HL-60 (cell line): ENCODE measurements at regions not wholly inside any gene's neighbourhood (a gene's known extent, or its start where the extent isn't known, plus 50 kb on each side); places are given as distances from the start of the nearest gene placed in this dataset.

ENCODE experiments used
- DNase-seq, 2 experiments: peaks; one replicate each; pipeline ENCODE4 v3.0.0-alpha.2; 2010 to 2020; ENCODE audit warnings: low read depth in 1 of 2, low spot score in 1 of 2
- H3K27ac ChIP-seq: fragments of 250-450 bp; sonication (Bioruptor Pico); replicated peaks from 2 replicates; pipeline ENCODE4 v1.5.1; 2020; ENCODE audit warnings: mild to moderate bottlenecking, moderate library complexity
- H3K27me3 ChIP-seq: fragments of 250-450 bp; sonication (Bioruptor Pico); 2 replicates; pipeline ENCODE4 v1.5.1; 2021; ENCODE audit warnings: mild to moderate bottlenecking, moderate library complexity; ENCODE audit not compliant: insufficient read depth, poor library complexity, severe bottlenecking
- H3K4me3 ChIP-seq: replicated peaks from 2 replicates; pipeline ENCODE4 v1.5.1; 2011; ENCODE audit warnings: mild to moderate bottlenecking, control low read depth, low read length; ENCODE audit not compliant: insufficient read depth
- GABPA ChIP-seq: IDR thresholded peaks from 2 replicates; pipeline ENCODE4 v1.6.1; 2012; ENCODE audit warnings: low read depth
- POLR2AphosphoS5 ChIP-seq: IDR thresholded peaks from 2 replicates; pipeline ENCODE4 v1.6.1; 2012; ENCODE audit warnings: low read depth
- SPI1 ChIP-seq: IDR thresholded peaks from 2 replicates; pipeline ENCODE4 v1.6.1; 2012; ENCODE audit warnings: low read depth, mild to moderate bottlenecking, borderline replicate concordance
- TF ChIP-seq, protein P1 (sequence below): IDR thresholded peaks from one replicate; pipeline ENCODE4 v1.5.1; 2011; ENCODE audit warnings: low read length, control low read depth, inconsistent platforms; ENCODE audit not compliant: insufficient read depth
- TF ChIP-seq, protein P2 (sequence below): IDR thresholded peaks from 2 replicates; pipeline ENCODE4 v1.6.1; 2012; ENCODE audit warnings: low read depth; ENCODE audit not compliant: insufficient replicate concordance

DNA sequence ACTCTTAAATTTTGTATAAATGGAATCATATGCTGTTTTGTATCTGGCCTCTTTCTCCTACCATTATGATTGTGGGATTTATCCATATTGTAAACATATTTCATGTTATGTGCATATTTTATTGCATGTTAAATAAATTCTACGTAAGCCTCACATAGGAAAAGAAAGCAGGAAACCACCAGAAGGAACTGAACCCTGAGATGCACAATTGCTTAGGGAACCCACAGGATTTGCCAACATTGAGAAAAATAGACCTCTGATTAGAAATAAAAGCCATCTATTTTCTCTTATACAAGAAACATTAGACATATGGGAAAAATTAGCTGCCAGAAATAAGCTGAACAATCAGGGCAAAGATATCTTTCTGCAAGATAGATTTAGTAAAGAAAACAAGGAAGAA, 111.2 kb upstream of the CARMIL1 start:
- H3K27me3 ChIP-seq = peaks cover 2% of the 10 kb centered on the region
- H3K27ac ChIP-seq = no peak overlapping the region
- no peak for DNase-seq
- no peak for TF ChIP-seq POLR2AphosphoS5
- no peak for TF ChIP-seq GABPA
- TF ChIP-seq, protein P1, sequence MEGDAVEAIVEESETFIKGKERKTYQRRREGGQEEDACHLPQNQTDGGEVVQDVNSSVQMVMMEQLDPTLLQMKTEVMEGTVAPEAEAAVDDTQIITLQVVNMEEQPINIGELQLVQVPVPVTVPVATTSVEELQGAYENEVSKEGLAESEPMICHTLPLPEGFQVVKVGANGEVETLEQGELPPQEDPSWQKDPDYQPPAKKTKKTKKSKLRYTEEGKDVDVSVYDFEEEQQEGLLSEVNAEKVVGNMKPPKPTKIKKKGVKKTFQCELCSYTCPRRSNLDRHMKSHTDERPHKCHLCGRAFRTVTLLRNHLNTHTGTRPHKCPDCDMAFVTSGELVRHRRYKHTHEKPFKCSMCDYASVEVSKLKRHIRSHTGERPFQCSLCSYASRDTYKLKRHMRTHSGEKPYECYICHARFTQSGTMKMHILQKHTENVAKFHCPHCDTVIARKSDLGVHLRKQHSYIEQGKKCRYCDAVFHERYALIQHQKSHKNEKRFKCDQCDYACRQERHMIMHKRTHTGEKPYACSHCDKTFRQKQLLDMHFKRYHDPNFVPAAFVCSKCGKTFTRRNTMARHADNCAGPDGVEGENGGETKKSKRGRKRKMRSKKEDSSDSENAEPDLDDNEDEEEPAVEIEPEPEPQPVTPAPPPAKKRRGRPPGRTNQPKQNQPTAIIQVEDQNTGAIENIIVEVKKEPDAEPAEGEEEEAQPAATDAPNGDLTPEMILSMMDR = no peak
- TF ChIP-seq SPI1 = no peak
- TF ChIP-seq, protein P2, sequence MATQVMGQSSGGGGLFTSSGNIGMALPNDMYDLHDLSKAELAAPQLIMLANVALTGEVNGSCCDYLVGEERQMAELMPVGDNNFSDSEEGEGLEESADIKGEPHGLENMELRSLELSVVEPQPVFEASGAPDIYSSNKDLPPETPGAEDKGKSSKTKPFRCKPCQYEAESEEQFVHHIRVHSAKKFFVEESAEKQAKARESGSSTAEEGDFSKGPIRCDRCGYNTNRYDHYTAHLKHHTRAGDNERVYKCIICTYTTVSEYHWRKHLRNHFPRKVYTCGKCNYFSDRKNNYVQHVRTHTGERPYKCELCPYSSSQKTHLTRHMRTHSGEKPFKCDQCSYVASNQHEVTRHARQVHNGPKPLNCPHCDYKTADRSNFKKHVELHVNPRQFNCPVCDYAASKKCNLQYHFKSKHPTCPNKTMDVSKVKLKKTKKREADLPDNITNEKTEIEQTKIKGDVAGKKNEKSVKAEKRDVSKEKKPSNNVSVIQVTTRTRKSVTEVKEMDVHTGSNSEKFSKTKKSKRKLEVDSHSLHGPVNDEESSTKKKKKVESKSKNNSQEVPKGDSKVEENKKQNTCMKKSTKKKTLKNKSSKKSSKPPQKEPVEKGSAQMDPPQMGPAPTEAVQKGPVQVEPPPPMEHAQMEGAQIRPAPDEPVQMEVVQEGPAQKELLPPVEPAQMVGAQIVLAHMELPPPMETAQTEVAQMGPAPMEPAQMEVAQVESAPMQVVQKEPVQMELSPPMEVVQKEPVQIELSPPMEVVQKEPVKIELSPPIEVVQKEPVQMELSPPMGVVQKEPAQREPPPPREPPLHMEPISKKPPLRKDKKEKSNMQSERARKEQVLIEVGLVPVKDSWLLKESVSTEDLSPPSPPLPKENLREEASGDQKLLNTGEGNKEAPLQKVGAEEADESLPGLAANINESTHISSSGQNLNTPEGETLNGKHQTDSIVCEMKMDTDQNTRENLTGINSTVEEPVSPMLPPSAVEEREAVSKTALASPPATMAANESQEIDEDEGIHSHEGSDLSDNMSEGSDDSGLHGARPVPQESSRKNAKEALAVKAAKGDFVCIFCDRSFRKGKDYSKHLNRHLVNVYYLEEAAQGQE = no peak
- H3K4me3 ChIP-seq = no peak overlapping the region

DNA sequence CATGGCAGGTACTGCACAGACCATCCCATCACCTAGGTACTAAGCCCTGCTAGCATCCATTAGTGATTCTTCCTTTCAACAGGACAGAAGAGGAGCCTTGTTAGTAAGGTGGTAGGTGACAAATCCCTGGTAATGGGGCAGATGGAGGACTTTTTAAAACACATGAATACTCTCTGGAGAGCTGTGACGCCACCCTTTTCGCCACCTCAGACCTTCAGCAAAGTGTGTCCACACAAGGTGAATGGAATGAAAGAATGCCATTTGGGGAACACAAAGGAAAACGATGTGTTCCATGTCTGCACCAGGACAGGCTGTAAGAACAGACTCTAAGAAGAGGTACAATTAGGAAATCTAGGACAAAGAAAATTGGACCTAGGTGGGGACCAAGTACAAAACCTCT, 110.5 kb upstream of the CARMIL1 start:
- no peak for DNase-seq
- H3K4me3 ChIP-seq = no peak overlapping the region
- TF ChIP-seq, protein P2 = no peak
- TF ChIP-seq GABPA (no peak), SPI1 (no peak)
- H3K27me3 ChIP-seq = peaks cover 2% of the 10 kb centered on the region
- H3K27ac ChIP-seq = no peak overlapping the region

DNA sequence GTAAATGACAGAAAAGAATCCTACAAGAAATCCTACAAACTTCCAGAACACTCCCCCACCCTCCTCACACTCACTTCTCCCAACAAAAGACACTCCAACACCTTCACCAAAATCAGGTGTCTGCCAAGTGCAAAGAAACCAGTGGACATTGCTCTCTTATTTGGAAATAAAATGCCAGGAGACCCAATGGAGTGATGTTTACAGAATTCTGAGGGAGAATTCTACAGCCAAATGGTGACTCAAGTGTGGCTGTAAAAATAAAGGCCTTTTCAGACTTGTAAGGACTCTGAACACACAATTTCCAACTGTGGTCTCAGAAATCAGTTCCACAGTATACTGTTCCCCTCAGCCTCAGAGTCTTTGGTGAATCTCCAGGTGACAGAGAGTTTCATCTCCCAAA, 109.6 kb upstream of the CARMIL1 start:
- TF ChIP-seq POLR2AphosphoS5 (no peak), SPI1 (no peak), GABPA (no peak)
- TF ChIP-seq, protein P2 = no peak
- TF ChIP-seq, protein P1 = no peak
- H3K4me3 ChIP-seq = no peak overlapping the region
- peaks cover 2% of the 10 kb centered on the region for H3K27me3 ChIP-seq
- no peak overlapping the region for H3K27ac ChIP-seq
- no peak for DNase-seq

DNA sequence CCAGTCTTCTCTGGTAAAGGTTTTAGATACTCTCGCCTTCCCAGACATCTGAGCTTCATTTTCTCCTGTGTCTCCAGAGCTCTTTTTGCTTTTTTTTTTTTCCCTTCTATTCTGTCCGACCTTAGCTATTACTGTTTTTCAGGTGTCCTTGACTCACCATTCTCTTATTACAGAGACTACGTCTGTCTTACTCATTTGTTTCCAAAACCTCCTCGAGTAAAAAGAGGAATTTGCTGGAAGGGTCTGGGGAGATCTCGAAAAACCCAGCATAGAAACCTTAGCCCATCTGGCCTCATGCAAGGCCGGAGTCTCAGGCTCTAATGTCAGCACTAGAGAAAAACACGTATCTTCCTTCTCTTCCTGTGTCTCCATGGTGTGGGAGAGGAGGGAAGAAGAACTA, 109.2 kb upstream of the CARMIL1 start:
- H3K27ac ChIP-seq = no peak overlapping the region
- no peak for DNase-seq
- H3K27me3 ChIP-seq = peaks cover 2% of the 10 kb centered on the region
- no peak overlapping the region for H3K4me3 ChIP-seq
- TF ChIP-seq SPI1 = no peak
- TF ChIP-seq GABPA = no peak
- TF ChIP-seq, protein P1 = no peak
- TF ChIP-seq, protein P2 = no peak
- TF ChIP-seq POLR2AphosphoS5 = no peak
